Right forelimb (tissue), 1 donor: ENCODE measurements at regions not wholly inside any gene's neighbourhood (a gene's known extent, or its start where the extent isn't known, plus 50 kb on each side); places are given as distances from the start of the nearest gene placed in this dataset.

ENCODE experiments used
- DNase-seq: peaks from one replicate; pipeline ENCODE4 v3.0.0-alpha.2; 2018

- DNase-seq: peak; percentile 17
Observed at GRCh38 chr10:124286621-124287020, 132.1 kb downstream of the OAT start.

GRCh38 chr10:124285587-124286527 is 132.9 kb downstream of the OAT start:
- no peak for DNase-seq

- DNase-seq: no peak
Observed at GRCh38 chr10:124283949-124284250, 134.8 kb downstream of the OAT start.

GRCh38 chr10:124283215-124283948 is 135.3 kb downstream of the OAT start:
- DNase-seq: no peak

- DNase-seq: no peak
Observed at GRCh38 chr10:124282326-124282725, 136.4 kb downstream of the OAT start.

- DNase-seq: no peak
Observed at GRCh38 chr10:124281666-124282065, 137.1 kb downstream of the OAT start.

- no peak for DNase-seq
Observed at GRCh38 chr10:124280916-124281315, 137.8 kb downstream of the OAT start.

GRCh38 chr10:124279882-124280281 is 138.8 kb downstream of the OAT start:
- DNase-seq: no peak

GRCh38 chr10:124279298-124279697 is 139.4 kb downstream of the OAT start:
- no peak for DNase-seq

- DNase-seq: no peak
Observed at GRCh38 chr10:124278356-124278755, 140.4 kb downstream of the OAT start.

- no peak for DNase-seq
Observed at GRCh38 chr10:124273141-124273540, 145.6 kb downstream of the OAT start.

- DNase-seq: no peak
Observed at GRCh38 chr10:124271676-124272075, 147.0 kb downstream of the OAT start.

- DNase-seq: no peak
Observed at GRCh38 chr10:124270530-124271327, 148.0 kb downstream of the OAT start.

GRCh38 chr10:124268976-124269375 is 149.7 kb downstream of the OAT start:
- DNase-seq: no peak

- no peak for DNase-seq
Observed at GRCh38 chr10:124267911-124268549, 150.7 kb downstream of the OAT start.

GRCh38 chr10:124267231-124267885 is 151.4 kb downstream of the OAT start:
- peak; percentile 56 for DNase-seq

GRCh38 chr10:124266468-124267230 is 152.1 kb downstream of the OAT start:
- no peak for DNase-seq

GRCh38 chr10:124265776-124266467 is 152.8 kb downstream of the OAT start:
- no peak for DNase-seq

- DNase-seq: no peak
Observed at GRCh38 chr10:124265391-124265745, 153.4 kb downstream of the OAT start.

- DNase-seq: no peak
Observed at GRCh38 chr10:124264711-124265390, 153.9 kb downstream of the OAT start.
